ENCODE measurements at regions not wholly inside any gene's neighbourhood (a gene's known extent, or its start where the extent isn't known, plus 50 kb on each side); places are given as distances from the start of the nearest gene placed in this dataset.

- no peaks in the 10 kb centered on the region for H3K27me3 Mint-ChIP-seq
- ATAC-seq (replicated peaks; ENCODE audit: extremely low read depth, poor library complexity, severe bottlenecking) = peak; percentile 89
- no peak for DNase-seq (ENCODE audit: low spot score in 2 of 2)
- no peaks in the 10 kb centered on the region for H3K36me3 Mint-ChIP-seq (ENCODE audit: insufficient read depth)
- no peaks in the 10 kb centered on the region for H3K9me3 Mint-ChIP-seq
- peaks cover 15% of the 10 kb centered on the region for H3K4me1 Mint-ChIP-seq
- H3K4me3 Mint-ChIP-seq = peak overlapping the region; percentile 4
- H3K27ac Mint-ChIP-seq (ENCODE audit: low read depth) = peak overlapping the region; percentile 89
Observed at GRCh38 chr2:144215701-144216675, 303.9 kb downstream of the ZEB2 start.

GRCh38 chr2:144215207-144215606 lies 304.7 kb downstream of the ZEB2 start:
- H3K36me3 Mint-ChIP-seq (ENCODE audit: insufficient read depth) = no peaks in the 10 kb centered on the region
- no peaks in the 10 kb centered on the region for H3K9me3 Mint-ChIP-seq
- H3K4me1 Mint-ChIP-seq = peaks cover 15% of the 10 kb centered on the region
- no peak for DNase-seq (ENCODE audit: low spot score in 2 of 2)
- no peak for ATAC-seq (replicated peaks; ENCODE audit: extremely low read depth, poor library complexity, severe bottlenecking)
- no peaks in the 10 kb centered on the region for H3K27me3 Mint-ChIP-seq
- H3K4me3 Mint-ChIP-seq = no peak overlapping the region
- no peak overlapping the region for H3K27ac Mint-ChIP-seq (ENCODE audit: low read depth)

- H3K9me3 Mint-ChIP-seq = no peaks in the 10 kb centered on the region
- peak overlapping the region; percentile 55 for H3K4me3 Mint-ChIP-seq
- no peaks in the 10 kb centered on the region for H3K27me3 Mint-ChIP-seq
- H3K4me1 Mint-ChIP-seq = peaks cover 15% of the 10 kb centered on the region
- no peak for DNase-seq (ENCODE audit: low spot score in 2 of 2)
- no peaks in the 10 kb centered on the region for H3K36me3 Mint-ChIP-seq (ENCODE audit: insufficient read depth)
- H3K27ac Mint-ChIP-seq (ENCODE audit: low read depth) = peak overlapping the region; percentile 79
- no peak for ATAC-seq (replicated peaks; ENCODE audit: extremely low read depth, poor library complexity, severe bottlenecking)
Observed at GRCh38 chr2:144213797-144214196, 306.1 kb downstream of the ZEB2 start.

- Mint-ChIP-seq H3K36me3 (ENCODE audit: insufficient read depth) (no peaks in the 10 kb centered on the region), H3K27me3 (no peaks in the 10 kb centered on the region), H3K9me3 (no peaks in the 10 kb centered on the region), H3K4me3 (no peak overlapping the region), H3K4me1 (peaks cover 15% of the 10 kb centered on the region), H3K27ac (ENCODE audit: low read depth) (no peak overlapping the region)
- DNase-seq (ENCODE audit: low spot score in 2 of 2) (no peak), ATAC-seq (replicated peaks; ENCODE audit: extremely low read depth, poor library complexity, severe bottlenecking) (no peak)
Observed at GRCh38 chr2:144211826-144212225, 308.1 kb downstream of the ZEB2 start.

GRCh38 chr2:144211065-144211464 lies 308.9 kb downstream of the ZEB2 start:
- H3K9me3 Mint-ChIP-seq = no peaks in the 10 kb centered on the region
- no peaks in the 10 kb centered on the region for H3K27me3 Mint-ChIP-seq
- H3K4me3 Mint-ChIP-seq = no peak overlapping the region
- peaks cover 12% of the 10 kb centered on the region for H3K4me1 Mint-ChIP-seq
- no peaks in the 10 kb centered on the region for H3K36me3 Mint-ChIP-seq (ENCODE audit: insufficient read depth)
- H3K27ac Mint-ChIP-seq (ENCODE audit: low read depth) = no peak overlapping the region
- ATAC-seq (replicated peaks; ENCODE audit: extremely low read depth, poor library complexity, severe bottlenecking) = no peak
- no peak for DNase-seq (ENCODE audit: low spot score in 2 of 2)

GRCh38 chr2:144210076-144210475 lies 309.8 kb downstream of the ZEB2 start:
- H3K36me3 Mint-ChIP-seq (ENCODE audit: insufficient read depth) = no peaks in the 10 kb centered on the region
- ATAC-seq (replicated peaks; ENCODE audit: extremely low read depth, poor library complexity, severe bottlenecking) = no peak
- no peaks in the 10 kb centered on the region for H3K27me3 Mint-ChIP-seq
- DNase-seq (ENCODE audit: low spot score in 2 of 2) = no peak
- H3K9me3 Mint-ChIP-seq = no peaks in the 10 kb centered on the region
- H3K4me1 Mint-ChIP-seq = peaks cover 7% of the 10 kb centered on the region
- no peak overlapping the region for H3K4me3 Mint-ChIP-seq
- no peak overlapping the region for H3K27ac Mint-ChIP-seq (ENCODE audit: low read depth)

GRCh38 chr2:144208924-144209323 lies 311.0 kb downstream of the ZEB2 start:
- no peak for ATAC-seq (replicated peaks; ENCODE audit: extremely low read depth, poor library complexity, severe bottlenecking)
- DNase-seq (ENCODE audit: low spot score in 2 of 2) = no peak
- H3K4me1 Mint-ChIP-seq = peaks cover 5% of the 10 kb centered on the region
- no peaks in the 10 kb centered on the region for H3K9me3 Mint-ChIP-seq
- H3K36me3 Mint-ChIP-seq (ENCODE audit: insufficient read depth) = no peaks in the 10 kb centered on the region
- no peaks in the 10 kb centered on the region for H3K27me3 Mint-ChIP-seq
- H3K4me3 Mint-ChIP-seq = no peak overlapping the region
- H3K27ac Mint-ChIP-seq (ENCODE audit: low read depth) = no peak overlapping the region

GRCh38 chr2:144206019-144206418 lies 313.9 kb downstream of the ZEB2 start:
- DNase-seq (ENCODE audit: low spot score in 2 of 2) (no peak), ATAC-seq (replicated peaks; ENCODE audit: extremely low read depth, poor library complexity, severe bottlenecking) (no peak)
- Mint-ChIP-seq H3K36me3 (ENCODE audit: insufficient read depth) (no peaks in the 10 kb centered on the region), H3K27me3 (no peaks in the 10 kb centered on the region), H3K9me3 (no peaks in the 10 kb centered on the region), H3K27ac (ENCODE audit: low read depth) (no peak overlapping the region), H3K4me3 (no peak overlapping the region), H3K4me1 (peaks cover 9% of the 10 kb centered on the region)

GRCh38 chr2:144201868-144202468 lies 318.0 kb downstream of the ZEB2 start:
- peaks cover 2% of the 10 kb centered on the region for H3K36me3 Mint-ChIP-seq (ENCODE audit: insufficient read depth)
- no peak overlapping the region for H3K4me3 Mint-ChIP-seq
- H3K27me3 Mint-ChIP-seq = no peaks in the 10 kb centered on the region
- H3K4me1 Mint-ChIP-seq = peaks cover 14% of the 10 kb centered on the region
- no peaks in the 10 kb centered on the region for H3K9me3 Mint-ChIP-seq
- no peak for DNase-seq (ENCODE audit: low spot score in 2 of 2)
- no peak for ATAC-seq (replicated peaks; ENCODE audit: extremely low read depth, poor library complexity, severe bottlenecking)
- H3K27ac Mint-ChIP-seq (ENCODE audit: low read depth) = no peak overlapping the region

GRCh38 chr2:144201126-144201525 lies 318.8 kb downstream of the ZEB2 start:
- H3K27me3 Mint-ChIP-seq = no peaks in the 10 kb centered on the region
- peaks cover 14% of the 10 kb centered on the region for H3K4me1 Mint-ChIP-seq
- no peak for ATAC-seq (replicated peaks; ENCODE audit: extremely low read depth, poor library complexity, severe bottlenecking)
- no peak for DNase-seq (ENCODE audit: low spot score in 2 of 2)
- no peak overlapping the region for H3K4me3 Mint-ChIP-seq
- H3K9me3 Mint-ChIP-seq = no peaks in the 10 kb centered on the region
- H3K36me3 Mint-ChIP-seq (ENCODE audit: insufficient read depth) = peaks cover 2% of the 10 kb centered on the region
- H3K27ac Mint-ChIP-seq (ENCODE audit: low read depth) = no peak overlapping the region

- H3K27me3 Mint-ChIP-seq = no peaks in the 10 kb centered on the region
- no peak for DNase-seq (ENCODE audit: low spot score in 2 of 2)
- ATAC-seq (replicated peaks; ENCODE audit: extremely low read depth, poor library complexity, severe bottlenecking) = no peak
- H3K9me3 Mint-ChIP-seq = no peaks in the 10 kb centered on the region
- H3K4me1 Mint-ChIP-seq = peaks cover 20% of the 10 kb centered on the region
- no peak overlapping the region for H3K4me3 Mint-ChIP-seq
- H3K27ac Mint-ChIP-seq (ENCODE audit: low read depth) = no peak overlapping the region
- peaks cover 2% of the 10 kb centered on the region for H3K36me3 Mint-ChIP-seq (ENCODE audit: insufficient read depth)
Observed at GRCh38 chr2:144198116-144198515, 321.8 kb downstream of the ZEB2 start.

- Mint-ChIP-seq H3K9me3 (no peaks in the 10 kb centered on the region), H3K27me3 (no peaks in the 10 kb centered on the region), H3K36me3 (ENCODE audit: insufficient read depth) (peaks cover 2% of the 10 kb centered on the region), H3K4me1 (peaks cover 7% of the 10 kb centered on the region), H3K27ac (ENCODE audit: low read depth) (no peak overlapping the region), H3K4me3 (no peak overlapping the region)
- ATAC-seq (replicated peaks; ENCODE audit: extremely low read depth, poor library complexity, severe bottlenecking) (no peak), DNase-seq (ENCODE audit: low spot score in 2 of 2) (no peak)
Observed at GRCh38 chr2:144194326-144195071, 325.4 kb downstream of the ZEB2 start.
